Right cardiac atrium (tissue), 5 donors: ENCODE measurements at regions not wholly inside any gene's neighbourhood (a gene's known extent, or its start where the extent isn't known, plus 50 kb on each side); places are given as distances from the start of the nearest gene placed in this dataset.
"Not testable (repeated sequence)": the region's sequence is repeated elsewhere in the genome, so short reads cannot be mapped to it uniquely, and the experiment has no call there.

ENCODE experiments used
- ATAC-seq, 2 donors: fragments of 200-7000 bp; cut with Tn5 transposase; one replicate each; pipeline versions ENCODE4 v1.8.0 to v1.9.1; 2020; ENCODE audit warnings: moderate library complexity in 2 of 2, mild to moderate bottlenecking in 1 of 2
- DNase-seq, 3 donors: peaks; one replicate each; pipeline ENCODE4 v3.0.0-alpha.2; 2020
- H3K27ac ChIP-seq: one replicate; pipeline ENCODE4 v1.5.1; 2013; ENCODE audit warnings: mild to moderate bottlenecking, low read length, control low read depth, moderate library complexity
- H3K27me3 ChIP-seq: one replicate; pipeline ENCODE4 v1.6.1; 2013; ENCODE audit not compliant: control insufficient read depth, insufficient read depth
- H3K4me1 ChIP-seq: one replicate; pipeline ENCODE4 v1.6.1; 2013; ENCODE audit warnings: low read length; ENCODE audit not compliant: control insufficient read depth, insufficient read depth
- H3K4me3 ChIP-seq: one replicate; pipeline ENCODE4 v1.5.1; 2013; ENCODE audit warnings: low read length, control low read depth
- H3K9me3 ChIP-seq: one replicate; pipeline ENCODE4 v1.6.1; 2013; ENCODE audit warnings: low read length; ENCODE audit not compliant: control insufficient read depth
- WGBS: extraction: QIAGEN DNeasy Blood & Tissue Kit; methylation state at CpG from one replicate; pipeline ENCODE4 v1.1.7; 2013; 5-methylcytosine and 5-hydroxymethylcytosine counted together
- intact Hi-C, 4 donors: fragments of 100-400 bp; cut with DNase I; formaldehyde crosslinking; loops; one replicate each; pipeline versions ENCODE4 v1.11.0 to v1.14.0; 2022 to 2023
- donor health status: healthy with polysubstance abuse.
- donor health status: DM: no; HTN: yes; CAD: no.
- donor health status: DM: no; HTN: no; CAD: no.
- donor health status: DM: no; HTN: yes; CAD: no; lungs with severe emphysema.
- donor health status: DM: yes; HTN: yes; CAD: no.

DNA sequence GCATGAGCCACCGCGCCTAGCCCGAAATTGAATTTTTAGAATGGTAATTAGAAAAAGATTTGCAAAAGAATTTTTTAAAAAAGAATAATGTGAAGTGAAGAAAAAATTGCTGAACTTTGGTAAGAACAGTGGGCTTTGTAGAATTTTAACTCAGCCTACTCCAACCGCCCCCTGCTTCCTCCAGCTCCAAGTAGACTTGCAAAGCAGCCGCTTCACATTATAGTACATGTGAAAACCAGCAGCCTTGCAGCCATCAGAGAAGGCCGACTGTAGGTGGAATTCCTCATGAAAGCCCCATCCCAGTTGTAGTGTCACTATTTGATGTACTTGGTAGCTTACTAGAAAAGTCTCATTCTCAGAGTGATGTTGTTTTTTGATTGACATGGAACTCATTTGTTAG is 835.6 kb downstream of the TBC1D32 start:
- Histone ChIP-seq H3K27ac (no peak overlapping the region), H3K9me3 (no peaks in the 10 kb centered on the region), H3K27me3 (no peaks in the 10 kb centered on the region), H3K4me1 (no peaks in the 10 kb centered on the region), H3K4me3 (no peak overlapping the region)
- 91% methylated on average over 6 of the region's 6 CpGs for WGBS
- ATAC-seq (no peak), DNase-seq (no peak)
- intact Hi-C loops: no loop called here

DNA sequence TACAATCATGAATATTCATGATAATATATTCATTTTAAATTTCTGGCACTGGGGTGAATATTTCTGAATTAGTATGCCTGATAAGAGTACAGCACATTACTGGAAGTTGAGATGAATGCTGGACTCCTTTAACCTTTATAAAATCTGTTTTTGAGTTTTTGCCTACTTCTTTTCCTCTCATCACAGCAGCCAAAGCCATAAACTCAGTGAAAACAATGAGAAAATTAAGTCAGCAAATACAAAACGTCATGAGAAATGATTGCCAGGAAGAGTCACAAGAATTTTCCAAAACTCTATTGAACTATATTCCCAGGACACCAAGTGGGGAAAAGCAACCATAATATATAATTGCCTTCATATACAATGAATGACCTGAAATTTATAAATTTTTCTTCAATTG is 837.6 kb downstream of the TBC1D32 start:
- ATAC-seq (no peak), DNase-seq (no peak)
- Histone ChIP-seq H3K4me1 (no peaks in the 10 kb centered on the region), H3K4me3 (no peak overlapping the region), H3K9me3 (no peaks in the 10 kb centered on the region), H3K27ac (no peak overlapping the region), H3K27me3 (no peaks in the 10 kb centered on the region)
- intact Hi-C loops: no loop called here
- WGBS: 14% methylated on average over 1 of the region's 1 CpG

DNA sequence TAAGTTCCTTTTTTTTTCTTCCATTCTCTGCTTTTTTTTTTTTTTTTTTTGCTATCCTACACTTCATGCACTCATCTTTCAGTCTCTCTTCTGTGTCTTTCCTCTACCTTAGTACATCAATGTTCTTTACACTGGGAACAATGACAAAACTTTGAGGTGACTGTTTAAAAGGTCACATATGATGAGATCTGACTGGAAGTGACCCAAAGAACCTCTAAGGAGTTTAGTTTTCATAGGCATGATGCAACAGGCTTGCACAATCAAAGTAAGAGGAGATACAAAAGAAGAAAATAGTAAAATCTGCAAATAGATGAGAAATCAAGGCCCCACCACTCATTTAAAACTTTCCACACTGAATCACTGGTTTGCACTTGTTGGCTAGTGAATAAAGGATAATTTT is 840.8 kb downstream of the TBC1D32 start:
- Histone ChIP-seq H3K4me3 (no peak overlapping the region), H3K9me3 (no peaks in the 10 kb centered on the region), H3K4me1 (no peaks in the 10 kb centered on the region), H3K27me3 (no peaks in the 10 kb centered on the region), H3K27ac (no peak overlapping the region)
- intact Hi-C loops: no loop called here
- DNase-seq (no peak), ATAC-seq (no peak)

DNA sequence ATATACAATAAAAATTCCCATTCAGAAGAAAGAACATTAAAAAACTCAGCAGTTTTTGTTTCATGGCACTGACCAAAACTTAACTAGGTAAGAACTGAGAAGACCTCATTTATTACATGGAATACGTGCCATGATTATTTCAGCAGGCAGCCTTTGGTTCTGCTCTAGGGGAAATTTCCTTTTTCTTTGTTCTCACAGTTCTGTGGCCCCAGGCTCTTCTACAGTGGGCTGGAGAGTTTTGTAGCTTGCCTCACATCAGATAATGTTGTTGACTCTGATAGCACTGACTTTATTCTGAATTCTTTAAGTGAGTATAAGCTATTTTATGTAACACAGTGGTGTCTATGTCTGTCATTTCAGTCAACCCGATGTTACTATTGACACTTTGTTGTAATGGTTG is 844.3 kb downstream of the TBC1D32 start:
- Histone ChIP-seq H3K9me3 (no peaks in the 10 kb centered on the region), H3K4me3 (no peak overlapping the region), H3K27ac (no peak overlapping the region), H3K27me3 (no peaks in the 10 kb centered on the region), H3K4me1 (no peaks in the 10 kb centered on the region)
- 77% methylated on average over 2 of the region's 2 CpGs for WGBS
- ATAC-seq (no peak), DNase-seq (no peak)
- intact Hi-C loops: no loop called here

DNA sequence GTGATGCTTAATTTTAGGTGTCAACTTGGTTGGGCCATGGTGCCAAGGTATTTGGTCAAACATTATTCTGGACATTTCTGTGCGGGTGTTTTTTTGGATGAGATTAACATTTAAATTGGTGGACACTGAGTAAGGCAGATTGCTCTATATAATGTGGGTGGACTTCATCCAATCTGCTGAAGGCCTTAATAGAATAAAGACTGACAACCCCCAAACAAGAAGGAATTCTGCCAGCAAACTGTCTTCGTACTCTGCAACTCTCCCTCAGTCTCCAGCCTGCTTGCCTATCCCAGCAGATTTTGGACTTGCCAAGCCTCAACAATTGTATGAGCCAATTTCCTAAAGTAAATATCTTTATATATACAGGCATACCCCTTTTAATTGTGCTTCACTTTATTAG is 850.1 kb downstream of the TBC1D32 start:
- no peaks in the 10 kb centered on the region for H3K4me1 ChIP-seq
- no peaks in the 10 kb centered on the region for H3K9me3 ChIP-seq
- intact Hi-C loops: no loop called here
- no peak overlapping the region for H3K4me3 ChIP-seq
- DNase-seq (no peak), ATAC-seq (no peak)
- no peak overlapping the region for H3K27ac ChIP-seq
- no peaks in the 10 kb centered on the region for H3K27me3 ChIP-seq
- 70% methylated on average over 2 of the region's 2 CpGs for WGBS

DNA sequence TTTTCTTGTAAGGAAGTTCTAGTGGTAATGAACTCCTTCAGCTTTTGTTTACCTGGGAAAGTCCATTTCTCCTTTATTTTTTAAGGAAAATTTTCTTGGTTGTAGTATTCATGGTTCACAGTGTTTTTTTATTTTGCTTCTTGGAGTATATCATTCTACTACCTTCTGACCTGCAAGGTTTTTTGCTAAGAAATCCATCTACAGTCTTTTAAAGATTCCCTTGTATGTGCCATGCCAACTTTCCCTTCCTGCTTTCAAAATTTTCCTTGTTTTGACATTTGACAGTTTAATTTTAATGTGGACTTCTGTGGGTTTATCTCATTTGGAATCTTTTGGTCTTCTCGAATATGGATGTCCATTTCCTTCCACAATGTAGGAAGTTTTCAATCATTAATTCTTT is 855.6 kb downstream of the TBC1D32 start:
- no peak for ATAC-seq
- no peaks in the 10 kb centered on the region for H3K27me3 ChIP-seq
- 56% methylated on average over 1 of the region's 1 CpG for WGBS
- H3K4me3 ChIP-seq: no peak overlapping the region
- no peak for DNase-seq
- no peak overlapping the region for H3K27ac ChIP-seq
- H3K9me3 ChIP-seq: no peaks in the 10 kb centered on the region
- H3K4me1 ChIP-seq: no peaks in the 10 kb centered on the region
- intact Hi-C loops: no loop called here

DNA sequence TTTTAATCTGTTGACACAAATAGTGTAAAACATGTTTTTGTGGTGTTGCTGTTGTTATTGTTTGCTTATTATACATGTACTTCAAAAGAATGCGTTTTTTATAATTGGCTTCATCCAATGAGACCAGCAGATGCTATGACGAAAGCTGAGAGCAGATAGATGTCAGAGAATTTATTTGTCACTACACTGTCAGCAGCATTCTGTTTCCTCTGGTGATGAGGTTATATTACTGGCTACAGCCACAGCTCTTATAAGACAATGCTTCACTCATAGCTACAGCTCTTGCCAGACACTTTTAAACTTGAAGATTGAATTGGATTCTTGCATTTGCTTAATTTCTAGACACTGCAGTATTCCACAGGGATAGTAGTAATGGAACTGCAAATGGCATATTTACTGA is 860.5 kb downstream of the TBC1D32 start:
- Histone ChIP-seq H3K9me3 (no peaks in the 10 kb centered on the region), H3K4me1 (no peaks in the 10 kb centered on the region)

DNA sequence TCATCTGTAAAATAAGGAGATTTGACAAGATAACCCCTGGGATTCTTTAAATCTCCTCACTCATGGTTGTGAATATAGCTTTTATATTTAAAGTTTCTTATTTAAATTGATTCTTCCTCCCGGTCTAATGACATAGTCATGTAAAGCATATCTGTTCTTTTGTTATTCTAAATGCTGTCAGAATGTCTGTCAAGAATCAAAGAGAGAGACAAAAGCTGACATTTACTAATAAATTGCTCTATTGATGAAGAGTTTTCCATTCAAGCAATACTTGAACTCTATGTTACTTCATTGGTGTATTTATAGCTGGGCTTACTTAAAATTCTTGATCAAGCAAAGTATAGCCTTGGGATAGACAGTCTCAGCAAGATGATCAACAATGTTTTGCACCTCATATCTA is 865.8 kb downstream of the TBC1D32 start:
- Histone ChIP-seq H3K4me1 (no peaks in the 10 kb centered on the region), H3K27ac (no peak overlapping the region), H3K27me3 (no peaks in the 10 kb centered on the region), H3K4me3 (no peak overlapping the region), H3K9me3 (no peaks in the 10 kb centered on the region)
- intact Hi-C loops: no loop called here
- DNase-seq (no peak), ATAC-seq (no peak)
- 67% methylated on average over 1 of the region's 1 CpG for WGBS

More for the DNA sequence above, 860.5 kb downstream of the TBC1D32 start:
- no peak overlapping the region for H3K4me3 ChIP-seq
- no peaks in the 10 kb centered on the region for H3K27me3 ChIP-seq
- 60% methylated on average over 2 of the region's 2 CpGs for WGBS
- ATAC-seq (no peak), DNase-seq (no peak)
- H3K27ac ChIP-seq: no peak overlapping the region
- intact Hi-C loops: no loop called here

DNA sequence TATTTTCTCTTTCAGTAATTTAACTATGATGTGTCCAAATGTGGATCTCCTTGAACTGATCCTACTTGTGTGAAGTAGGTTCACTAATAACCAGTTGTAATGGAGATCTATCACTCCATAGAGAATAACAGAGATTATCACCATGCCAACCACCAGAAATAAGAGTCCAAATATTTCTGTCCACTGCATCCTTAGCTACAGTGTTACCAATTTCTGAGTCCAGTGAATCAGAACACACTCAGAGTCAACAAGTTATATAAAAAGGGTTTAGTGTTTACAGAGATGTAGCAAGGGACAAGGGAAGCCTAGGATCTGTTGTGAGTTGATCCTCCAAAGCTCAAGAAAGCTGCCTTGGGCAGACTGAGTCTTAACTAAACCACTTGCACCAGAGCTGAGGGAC is 882.8 kb downstream of the TBC1D32 start:
- ATAC-seq: no peak
- intact Hi-C loops: no loop called here
- no peak for DNase-seq
- no peaks in the 10 kb centered on the region for H3K9me3 ChIP-seq
- H3K4me1 ChIP-seq: no peaks in the 10 kb centered on the region
- no peak overlapping the region for H3K27ac ChIP-seq
- no peak overlapping the region for H3K4me3 ChIP-seq
- no peaks in the 10 kb centered on the region for H3K27me3 ChIP-seq

DNA sequence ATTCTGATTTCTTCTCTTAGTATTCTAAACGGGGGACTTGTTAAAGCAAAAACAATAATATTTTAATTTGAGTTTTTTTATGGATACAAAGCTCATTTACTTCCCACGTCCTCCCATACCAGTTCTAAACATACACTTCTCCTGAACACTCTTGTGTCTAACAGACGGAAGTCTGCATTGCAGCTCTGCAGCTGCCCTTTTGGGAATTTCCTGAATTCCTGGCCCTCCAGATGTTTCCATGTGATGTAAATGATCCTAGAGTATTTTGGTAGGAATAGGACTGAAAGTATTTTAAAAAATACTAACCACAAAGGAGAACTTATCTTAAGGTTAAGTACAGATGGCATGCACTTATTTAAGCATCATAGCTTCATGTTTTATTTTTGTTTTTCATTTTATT is 886.7 kb downstream of the TBC1D32 start:
- DNase-seq (no peak), ATAC-seq (no peak)
- H3K4me1 ChIP-seq: no peaks in the 10 kb centered on the region
- no peak overlapping the region for H3K27ac ChIP-seq
- no peaks in the 10 kb centered on the region for H3K9me3 ChIP-seq
- WGBS: 25% methylated on average over 3 of the region's 3 CpGs
- no peak overlapping the region for H3K4me3 ChIP-seq
- no peaks in the 10 kb centered on the region for H3K27me3 ChIP-seq
- intact Hi-C loops: no loop called here

DNA sequence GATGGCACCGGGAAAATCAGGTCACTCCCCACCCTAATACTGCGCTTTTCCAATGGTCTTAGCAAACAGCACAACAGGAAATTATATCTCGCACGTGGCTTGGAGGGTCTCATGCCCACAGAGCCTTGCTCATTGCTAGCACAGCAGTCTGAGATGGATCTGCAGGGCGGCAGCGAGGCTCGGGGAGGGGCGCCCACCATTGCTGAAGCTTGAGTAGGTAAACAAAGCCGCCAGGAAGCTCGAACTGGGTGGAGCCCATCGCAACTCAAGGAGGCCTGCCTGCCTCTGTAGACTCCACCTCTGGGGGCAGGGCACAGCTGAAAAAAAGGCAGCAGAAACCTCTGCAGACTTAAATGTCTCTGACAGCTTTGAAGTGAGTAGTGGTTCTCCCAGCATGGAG is 901.4 kb downstream of the TBC1D32 start:
- peak in 1 of 3 donors; percentile 10 for DNase-seq
- H3K27me3 ChIP-seq, H3K27ac ChIP-seq, intact Hi-C loops, ATAC-seq, H3K4me1 ChIP-seq, H3K9me3 ChIP-seq, H3K4me3 ChIP-seq: not testable (repeated sequence)
- WGBS: 88% methylated on average over 11 of the region's 11 CpGs

DNA sequence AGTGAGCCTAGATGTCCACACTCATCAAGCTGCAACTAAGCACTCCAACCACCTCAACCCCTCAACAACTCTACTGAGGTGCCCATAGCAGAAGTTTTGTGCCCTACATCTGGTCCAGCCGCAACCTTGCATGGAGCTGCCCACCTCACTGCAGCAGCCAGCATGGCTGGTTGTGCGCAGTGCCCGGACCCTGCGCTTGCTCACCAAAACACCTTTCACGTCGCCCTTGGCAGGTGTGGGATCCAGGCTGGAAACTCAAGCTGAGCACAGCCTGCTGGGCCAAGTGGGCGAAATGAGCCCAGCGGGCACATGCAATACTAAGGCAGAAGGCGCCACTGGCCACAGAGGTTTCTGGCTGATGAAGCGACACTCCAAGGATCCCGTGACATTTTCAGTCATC is 902.4 kb downstream of the TBC1D32 start:
- ATAC-seq: no peak
- 97% methylated on average over 11 of the region's 11 CpGs for WGBS
- no peaks in the 10 kb centered on the region for H3K4me1 ChIP-seq
- DNase-seq: peak in 1 of 3 donors; percentile 11
- no peaks in the 10 kb centered on the region for H3K9me3 ChIP-seq
- intact Hi-C loops: no loop called here
- H3K4me3 ChIP-seq: no peak overlapping the region
- no peaks in the 10 kb centered on the region for H3K27me3 ChIP-seq
- H3K27ac ChIP-seq: no peak overlapping the region
